ENCODE measurements at regions not wholly inside any gene's neighbourhood (a gene's known extent, or its start where the extent isn't known, plus 50 kb on each side); places are given as distances from the start of the nearest gene placed in this dataset.

GRCh38 chr7:125154930-125155329 lies 225.3 kb upstream of the POT1 start:
- DNase-seq, result no peak

GRCh38 chr7:125149151-125149550 lies 219.5 kb upstream of the POT1 start:
- WGBS, 4 donors, result 58 to 85% (median 69%) methylated on average over 1 of the region's 1 CpG
- Histone ChIP-seq H3K4me1 (no peaks in the 10 kb centered on the region), H3K9me3 (no peaks in the 10 kb centered on the region), H3K36me3 (no peaks in the 10 kb centered on the region), H3K27me3 (no peaks in the 10 kb centered on the region), H3K4me3 (no peak overlapping the region), H3K27ac (no peak overlapping the region)
- DNase-seq, result no peak
- intact Hi-C loops (cut with DNase I), result no loop called here
- no peak for ATAC-seq
- TF ChIP-seq POLR2A (IDR thresholded peaks at IDR 0.05) (no peak), CTCF (IDR thresholded peaks at IDR 0.05) (no peak)

More at GRCh38 chr7:125154930-125155329, 225.3 kb upstream of the POT1 start:
- no peak for TF ChIP-seq CTCF (IDR thresholded peaks at IDR 0.05)
- no peak for TF ChIP-seq POLR2A (IDR thresholded peaks at IDR 0.05)
- H3K36me3 ChIP-seq, result no peaks in the 10 kb centered on the region
- H3K4me1 ChIP-seq, result no peaks in the 10 kb centered on the region
- 82 to 89% (median 85%) methylated on average over 1 of the region's 1 CpG for WGBS, 4 donors
- H3K4me3 ChIP-seq, result no peak overlapping the region
- H3K9me3 ChIP-seq, result peaks cover 0 to 11% (median 0%) of the 10 kb centered on the region in 12 donors
- H3K27ac ChIP-seq, result no peak overlapping the region
- no peak for ATAC-seq
- intact Hi-C loops (cut with DNase I), result no loop called here
- no peaks in the 10 kb centered on the region for H3K27me3 ChIP-seq

- 42 to 60% (median 47%) methylated on average over 2 of the region's 2 CpGs for WGBS, 4 donors
- Histone ChIP-seq H3K27ac (no peak overlapping the region), H3K4me1 (no peaks in the 10 kb centered on the region), H3K9me3 (no peaks in the 10 kb centered on the region), H3K36me3 (no peaks in the 10 kb centered on the region), H3K27me3 (no peaks in the 10 kb centered on the region), H3K4me3 (no peak overlapping the region)
- intact Hi-C loops (cut with DNase I), result no loop called here
- DNase-seq (no peak), ATAC-seq (no peak)
- TF ChIP-seq CTCF (IDR thresholded peaks at IDR 0.05), result no peak
- TF ChIP-seq POLR2A (IDR thresholded peaks at IDR 0.05), result no peak
Observed at GRCh38 chr7:125147047-125147446, 217.4 kb upstream of the POT1 start.

GRCh38 chr7:125136755-125137532 lies 207.3 kb upstream of the POT1 start:
- no peak for DNase-seq
- WGBS, 4 donors, result 50 to 63% (median 57%) methylated on average over 2 of the region's 2 CpGs
- TF ChIP-seq POLR2A (IDR thresholded peaks at IDR 0.05) (no peak), CTCF (IDR thresholded peaks at IDR 0.05) (no peak)
- no peaks in the 10 kb centered on the region for H3K36me3 ChIP-seq
- no peaks in the 10 kb centered on the region for H3K9me3 ChIP-seq
- intact Hi-C loops (cut with DNase I), result no loop called here
- H3K4me1 ChIP-seq, result no peaks in the 10 kb centered on the region
- H3K27ac ChIP-seq, result no peak overlapping the region
- H3K27me3 ChIP-seq, result no peaks in the 10 kb centered on the region
- ATAC-seq, result no peak
- no peak overlapping the region for H3K4me3 ChIP-seq
